Stomach (tissue), 4 donors: ENCODE measurements at regions not wholly inside any gene's neighbourhood (a gene's known extent, or its start where the extent isn't known, plus 50 kb on each side); places are given as distances from the start of the nearest gene placed in this dataset.

ENCODE experiments used
- CTCF ChIP-seq, 7 experiments: fragments of 450-650 bp in 4 of 7; fragments of 200-600 bp in 3 of 7; sonication (generic) in 3 of 7; IDR thresholded peaks; one replicate each; pipeline ENCODE4 v1.5.1; 2016 to 2019; ENCODE audit warnings: antibody characterized with exemption in 7 of 7, control low read depth in 2 of 7, mild to moderate bottlenecking in 1 of 7
- EP300 ChIP-seq: sonication (generic); formaldehyde crosslinking; IDR thresholded peaks from one replicate; pipeline ENCODE4 v1.6.1; 2017; ENCODE audit warnings: antibody characterized with exemption
- POLR2A ChIP-seq, 4 donors: fragments of 450-650 bp; IDR thresholded peaks; one replicate each; pipeline ENCODE4 v1.6.1; 2016; ENCODE audit warnings: antibody characterized with exemption in 4 of 4, control low read depth in 2 of 4, mild to moderate bottlenecking in 1 of 4, moderate library complexity in 1 of 4

DNA sequence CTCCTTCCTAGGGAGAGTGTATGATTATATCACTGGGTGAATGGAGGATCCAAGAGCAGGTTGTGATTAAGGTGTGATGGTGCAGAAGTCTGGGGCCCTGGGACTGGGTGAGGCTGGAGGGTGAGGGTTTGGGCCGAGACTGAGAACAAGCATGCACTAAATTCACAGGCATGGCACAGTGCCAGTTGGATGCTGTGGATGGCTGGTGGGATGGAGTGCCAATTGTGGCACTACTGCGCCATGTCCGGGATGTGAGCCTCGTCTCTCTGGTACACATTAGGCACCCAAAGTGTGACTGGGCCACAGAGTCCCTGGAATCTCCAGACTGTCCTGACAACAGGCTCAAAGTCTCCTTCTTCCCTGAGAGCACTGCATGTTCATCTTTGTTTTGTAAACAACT, 208.1 kb downstream of the EMX2 start:
- TF ChIP-seq CTCF (IDR thresholded peaks at IDR 0.05) (no peak), EP300 (no peak), POLR2A (IDR thresholded peaks at IDR 0.05) (no peak)
